ENCODE measurements at regions not wholly inside any gene's neighbourhood (a gene's known extent, or its start where the extent isn't known, plus 50 kb on each side); places are given as distances from the start of the nearest gene placed in this dataset.
"Not testable (repeated sequence)": the region's sequence is repeated elsewhere in the genome, so short reads cannot be mapped to it uniquely, and the experiment has no call there.

DNA sequence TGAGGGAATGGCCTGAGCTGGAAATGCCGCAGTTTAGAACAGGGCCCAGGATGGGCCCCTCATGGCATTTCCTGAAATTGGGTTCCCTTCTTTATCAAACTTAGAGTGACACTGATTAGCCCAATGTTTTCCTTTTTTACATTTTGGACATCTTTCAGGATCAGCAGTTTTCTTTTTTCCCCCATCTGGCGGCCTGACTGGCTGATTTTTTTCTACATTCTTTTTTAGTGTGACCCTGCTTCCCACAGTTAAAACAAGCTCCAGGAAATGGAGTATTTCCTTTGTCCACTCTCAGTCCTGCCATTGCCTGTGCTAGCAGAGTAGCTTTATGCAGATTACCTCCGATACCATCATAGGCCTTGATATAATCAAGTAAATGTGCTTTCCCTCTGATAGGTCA is 185.8 kb upstream of the IGF1 start:
- DNase-seq (ENCODE audit: low spot score) = not testable (repeated sequence)

DNA sequence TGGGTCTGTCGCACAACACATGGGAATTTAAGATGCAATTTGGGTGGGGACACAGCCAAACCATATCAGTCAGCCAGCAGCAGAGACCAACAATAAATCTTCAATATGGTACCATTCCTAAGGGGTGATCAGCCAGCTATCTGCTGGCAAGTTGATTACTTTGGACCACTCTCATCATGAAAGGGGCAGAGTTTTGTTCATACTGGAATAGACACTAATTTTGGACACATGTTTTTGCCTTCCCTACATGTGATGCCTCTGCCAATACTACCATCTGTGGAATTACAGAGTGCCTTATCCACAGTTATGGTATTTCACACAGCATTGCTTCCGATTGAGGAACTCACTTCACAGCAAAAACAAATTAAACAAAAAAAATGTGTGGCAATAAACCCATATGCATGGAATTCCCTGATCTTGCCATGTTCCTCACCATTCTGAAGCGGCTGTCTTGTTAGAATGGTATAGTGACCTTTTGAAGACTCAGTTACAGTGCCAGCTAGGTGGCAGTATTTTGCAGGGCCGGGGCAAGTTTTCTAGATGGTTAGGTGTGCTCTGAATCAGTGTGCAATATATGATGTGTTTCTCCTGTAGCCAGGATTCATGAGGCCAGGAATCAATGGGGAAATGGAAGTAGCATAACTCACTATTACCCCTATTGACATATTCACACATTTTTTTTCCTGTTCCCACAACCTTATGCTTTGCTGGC is 179.0 kb upstream of the IGF1 start:
- no peak for DNase-seq (ENCODE audit: low spot score)

DNA sequence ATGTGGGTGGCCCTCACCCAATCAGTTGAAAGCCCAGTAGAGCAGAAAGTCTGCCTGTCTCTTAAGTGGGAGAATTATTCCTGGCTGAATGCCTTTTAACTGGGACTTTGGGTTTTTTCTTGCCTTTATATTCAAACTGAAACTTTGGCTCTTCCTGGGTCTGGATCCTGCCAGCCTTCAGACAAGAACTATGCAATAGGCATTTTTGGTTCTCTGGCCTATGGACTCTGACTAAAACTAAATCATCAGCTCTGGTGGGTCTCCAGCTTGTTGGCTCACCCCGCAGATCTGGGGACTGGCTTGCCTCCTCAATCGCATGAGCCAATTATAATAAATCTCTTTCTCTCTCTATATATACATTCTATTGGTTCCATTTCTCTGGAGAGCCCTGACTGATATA is 173.0 kb upstream of the IGF1 start:
- DNase-seq (ENCODE audit: low spot score) = no peak

DNA sequence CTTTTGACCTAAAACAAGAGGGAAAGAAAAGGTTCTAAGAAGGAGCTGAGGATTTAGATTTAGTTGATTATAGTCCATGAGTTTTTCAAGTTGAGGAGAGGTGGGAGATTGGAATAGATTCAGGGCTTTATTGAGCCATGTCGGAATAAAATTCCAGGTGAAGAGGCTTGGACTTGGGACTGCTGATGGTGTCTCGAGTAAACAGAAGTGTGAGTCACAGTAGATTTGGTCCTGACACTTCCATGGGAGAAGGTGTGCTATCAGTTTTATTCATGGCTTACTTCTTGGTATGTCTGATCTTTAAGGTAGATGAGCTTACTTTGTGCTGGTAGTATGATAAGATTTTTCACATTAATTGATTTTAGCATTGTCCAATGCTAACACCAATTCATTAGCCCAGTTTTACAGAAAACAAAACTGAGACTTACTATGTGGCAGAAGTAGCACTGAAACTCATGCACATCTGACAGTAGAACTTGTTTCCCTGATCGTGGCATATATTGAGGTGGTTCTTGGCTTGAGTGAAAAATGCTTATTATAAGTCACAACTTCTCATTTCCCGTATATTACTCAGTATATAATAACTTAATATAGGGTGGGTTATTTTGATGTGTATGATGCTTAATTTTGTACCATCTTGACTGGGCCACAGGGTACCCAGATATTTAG is 172.4 kb upstream of the IGF1 start:
- no peak for DNase-seq (ENCODE audit: low spot score)

DNA sequence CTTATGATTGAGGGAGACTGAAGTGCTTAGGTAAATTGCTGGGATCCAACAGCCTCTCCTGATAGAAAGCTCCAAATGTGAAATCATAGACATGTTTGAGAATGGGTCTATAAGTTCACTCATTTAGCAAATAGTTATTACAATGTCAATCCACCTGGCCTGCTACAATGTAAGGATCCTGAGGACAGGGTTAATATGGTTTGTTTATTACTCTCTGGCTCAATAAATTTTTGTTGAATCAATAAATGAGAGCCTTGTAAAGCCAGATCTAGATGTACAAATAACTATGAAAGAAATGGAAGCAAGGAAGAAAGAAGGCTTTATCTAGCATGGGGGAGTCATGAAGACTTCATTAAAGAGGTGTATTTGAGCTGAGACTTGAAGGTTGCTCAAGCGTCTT is 165.6 kb upstream of the IGF1 start:
- DNase-seq (ENCODE audit: low spot score) = no peak

DNA sequence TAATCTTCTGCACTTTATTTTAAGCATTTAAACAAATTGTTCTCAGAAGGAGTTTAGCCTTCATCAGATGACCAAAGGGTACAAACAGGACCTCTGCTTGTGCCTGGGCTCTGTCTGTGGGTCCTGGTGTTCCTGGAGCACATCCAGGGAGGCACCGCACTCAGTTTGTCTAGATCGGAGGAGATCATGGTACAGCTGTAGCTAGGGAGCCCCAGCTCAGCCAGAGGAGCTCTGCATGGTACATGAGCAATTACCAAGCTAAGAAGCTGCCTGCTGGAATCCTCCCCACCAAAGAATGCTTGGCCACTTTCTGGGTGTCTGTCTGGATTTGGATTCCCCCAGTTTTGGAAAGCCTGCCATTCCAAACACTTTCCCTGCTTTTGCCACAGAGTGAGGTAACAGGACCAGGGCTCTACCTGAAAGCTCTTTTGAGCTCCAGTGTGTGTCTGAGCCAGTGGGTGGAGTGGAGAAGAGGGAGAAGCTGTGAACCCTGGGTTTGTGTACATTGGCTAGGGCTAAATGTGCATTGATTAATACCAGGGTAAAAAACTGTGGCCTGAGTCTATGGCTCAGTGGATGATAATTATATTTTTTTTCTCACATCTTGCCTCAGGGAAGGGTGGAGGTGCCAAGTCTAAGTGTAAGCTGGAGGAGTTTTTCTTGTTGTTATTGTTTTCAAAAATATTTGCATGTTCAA is 163.7 kb upstream of the IGF1 start:
- no peak for DNase-seq (ENCODE audit: low spot score)

DNA sequence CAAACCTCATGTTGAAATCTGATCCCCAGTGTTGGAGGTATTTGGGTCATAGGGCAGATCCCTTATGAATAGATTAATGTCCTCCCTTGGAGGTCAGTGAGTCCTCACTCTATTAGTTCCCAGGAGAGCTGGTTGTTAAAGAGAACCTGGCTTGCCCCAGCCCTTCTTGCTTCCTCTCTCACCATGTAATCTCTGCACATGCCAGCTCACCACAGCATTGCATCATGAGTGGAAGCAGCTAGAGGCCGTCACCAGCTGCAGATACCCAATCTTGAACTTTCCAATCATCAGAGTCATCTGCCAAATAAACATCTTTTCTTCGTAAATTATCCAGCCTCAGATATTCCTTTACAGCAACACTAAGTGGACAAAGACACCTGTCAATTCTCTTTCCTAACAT is 161.8 kb upstream of the IGF1 start:
- DNase-seq (ENCODE audit: low spot score) = no peak

DNA sequence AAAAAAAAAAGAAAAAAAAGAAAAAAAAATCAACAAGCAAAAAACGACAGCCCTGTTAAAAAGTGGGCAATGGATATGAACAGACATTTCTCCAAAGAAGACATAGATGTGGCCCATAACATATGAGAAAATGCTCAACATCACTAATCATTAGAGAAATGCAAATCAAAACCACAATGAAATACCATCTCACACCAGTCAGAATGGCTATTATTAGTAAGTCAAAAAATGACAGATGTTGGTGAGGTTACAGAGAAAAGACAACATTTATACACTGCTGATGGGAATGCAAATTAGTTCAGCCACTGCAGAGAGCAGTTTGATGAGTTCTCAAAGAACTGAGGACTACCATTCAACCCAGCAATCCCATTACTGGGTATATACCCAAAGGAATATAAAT is 160.3 kb upstream of the IGF1 start:
- DNase-seq (ENCODE audit: low spot score) = not testable (repeated sequence)

DNA sequence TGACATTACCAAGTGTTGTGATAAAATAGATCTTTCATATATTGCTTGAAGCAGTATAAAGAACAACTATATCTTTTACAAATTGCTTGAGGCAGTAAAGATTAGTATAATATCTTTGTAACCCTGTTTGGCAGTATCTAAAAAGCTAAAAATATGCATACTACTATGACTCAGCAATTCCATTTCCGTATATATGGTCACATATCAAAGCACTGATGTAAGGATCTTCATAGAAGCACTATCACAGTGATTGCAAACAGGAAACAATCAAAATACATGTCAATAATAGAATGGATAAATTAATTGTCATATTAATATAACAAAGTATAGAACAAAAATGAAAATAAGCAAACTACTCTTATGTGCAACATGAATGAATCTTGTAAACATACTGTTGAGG is 158.4 kb upstream of the IGF1 start:
- DNase-seq (ENCODE audit: low spot score) = no peak

DNA sequence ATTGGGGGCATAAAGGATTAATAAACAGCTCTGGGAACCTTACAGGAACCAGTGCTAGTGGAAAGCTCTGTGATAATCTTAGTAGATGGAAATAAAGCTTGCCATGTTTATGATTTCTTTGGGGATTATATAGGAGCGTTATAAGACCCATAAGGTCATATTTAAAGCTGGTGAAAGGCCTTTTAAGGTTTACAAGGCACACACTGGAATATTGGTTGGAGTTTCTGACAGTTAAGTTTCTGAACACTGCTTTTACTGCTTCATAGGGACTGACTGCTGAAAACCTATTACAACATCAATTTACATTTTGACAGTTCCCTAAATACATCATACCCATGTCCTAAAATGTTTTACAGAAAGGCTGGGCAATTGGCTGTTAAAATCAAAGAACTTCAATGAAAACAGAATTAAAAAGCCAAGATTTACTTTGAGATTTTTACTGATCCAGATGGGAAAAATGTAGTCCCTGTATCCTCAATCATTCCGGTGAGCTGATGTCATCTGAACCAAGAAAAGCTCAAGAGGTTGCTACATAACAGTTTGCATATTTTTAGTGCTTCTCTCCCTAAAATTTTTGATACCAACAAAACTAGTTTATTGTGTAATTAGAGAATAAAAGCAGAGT is 153.7 kb upstream of the IGF1 start:
- DNase-seq (ENCODE audit: low spot score) = no peak

DNA sequence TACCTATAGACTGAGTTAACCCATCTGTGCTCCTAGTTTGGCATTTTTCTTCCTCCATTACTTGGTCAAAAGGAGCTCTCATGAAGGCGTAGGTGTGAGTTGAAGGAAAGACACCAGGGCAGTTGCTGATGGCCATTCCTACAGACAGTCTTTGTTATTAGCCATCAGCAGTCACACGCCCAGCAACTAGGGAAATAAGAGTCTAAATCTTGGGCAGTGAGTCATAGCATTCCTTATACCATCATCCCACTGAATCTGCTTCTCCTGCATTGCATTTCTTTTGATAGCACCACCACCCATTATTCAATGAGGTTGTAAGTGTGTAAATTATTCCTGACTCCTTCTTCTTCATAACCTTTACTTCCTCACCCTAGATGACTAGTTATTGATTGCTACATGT is 150.9 kb upstream of the IGF1 start:
- DNase-seq (ENCODE audit: low spot score) = no peak

DNA sequence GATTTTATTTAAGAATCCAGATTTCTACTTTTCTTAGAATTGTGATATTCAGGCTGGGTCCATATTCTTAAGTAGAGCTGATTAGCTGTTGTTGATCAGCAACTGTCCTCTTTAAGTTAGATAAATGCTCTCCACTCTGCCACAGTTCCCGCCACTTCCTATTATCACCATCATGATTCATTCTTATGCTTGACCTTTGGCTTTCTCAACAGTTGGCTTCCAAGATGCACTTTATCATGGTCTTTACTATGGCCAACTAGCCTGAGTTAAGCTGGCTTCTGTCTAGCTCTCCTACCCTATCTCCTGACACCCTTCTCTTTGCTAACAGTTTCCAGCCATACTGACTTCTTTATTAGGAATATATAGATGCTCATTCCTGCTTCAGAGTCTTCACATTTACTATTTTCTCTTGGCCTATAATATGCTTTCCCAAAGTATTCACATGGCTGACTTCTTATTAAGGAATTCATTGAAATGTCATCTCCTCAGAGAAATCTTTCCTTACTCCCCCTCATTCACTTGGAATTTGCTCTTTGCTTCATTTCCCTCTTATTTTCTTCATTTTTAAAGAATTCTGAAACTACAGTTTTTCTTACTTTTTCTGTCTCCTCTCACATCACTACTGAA is 149.0 kb upstream of the IGF1 start:
- no peak for DNase-seq (ENCODE audit: low spot score)

DNA sequence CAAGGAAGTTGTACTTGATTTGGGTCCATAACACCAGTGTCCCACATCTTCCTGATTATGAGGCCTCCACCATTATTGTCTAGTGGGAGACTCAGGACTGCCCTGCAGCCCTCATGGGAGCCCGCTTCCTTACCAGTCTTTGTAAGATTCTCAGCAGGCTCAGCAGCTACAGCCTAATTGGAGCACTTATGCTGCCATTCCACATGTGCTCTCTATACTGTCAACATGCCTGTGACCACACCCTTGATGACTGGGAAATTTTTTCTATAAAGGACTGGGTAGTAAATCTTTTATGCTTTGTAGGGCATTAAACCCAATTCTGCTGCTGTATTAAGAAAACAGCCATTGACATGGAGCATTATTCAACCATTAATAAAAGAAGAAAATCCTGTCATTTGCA is 145.5 kb upstream of the IGF1 start:
- DNase-seq (ENCODE audit: low spot score) = no peak

DNA sequence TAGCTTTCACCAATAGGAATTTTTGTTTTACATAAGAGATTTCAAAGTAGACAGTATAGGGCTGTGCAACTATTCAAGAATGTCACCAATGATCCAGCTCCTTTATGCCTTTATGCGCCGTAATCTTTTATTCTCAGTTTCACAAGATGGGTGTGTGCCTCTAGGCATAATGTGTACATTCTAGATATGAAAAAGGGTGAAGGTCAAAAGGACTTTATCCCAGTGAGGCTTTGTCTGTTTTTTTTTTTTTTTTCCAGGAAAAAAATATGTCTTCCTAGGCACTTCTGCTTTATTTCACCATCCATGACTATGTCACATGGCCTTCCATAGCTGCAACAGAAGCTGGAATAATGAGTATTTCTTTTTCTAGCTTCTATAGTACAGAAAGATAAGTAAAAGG is 142.3 kb upstream of the IGF1 start:
- DNase-seq (ENCODE audit: low spot score) = no peak

DNA sequence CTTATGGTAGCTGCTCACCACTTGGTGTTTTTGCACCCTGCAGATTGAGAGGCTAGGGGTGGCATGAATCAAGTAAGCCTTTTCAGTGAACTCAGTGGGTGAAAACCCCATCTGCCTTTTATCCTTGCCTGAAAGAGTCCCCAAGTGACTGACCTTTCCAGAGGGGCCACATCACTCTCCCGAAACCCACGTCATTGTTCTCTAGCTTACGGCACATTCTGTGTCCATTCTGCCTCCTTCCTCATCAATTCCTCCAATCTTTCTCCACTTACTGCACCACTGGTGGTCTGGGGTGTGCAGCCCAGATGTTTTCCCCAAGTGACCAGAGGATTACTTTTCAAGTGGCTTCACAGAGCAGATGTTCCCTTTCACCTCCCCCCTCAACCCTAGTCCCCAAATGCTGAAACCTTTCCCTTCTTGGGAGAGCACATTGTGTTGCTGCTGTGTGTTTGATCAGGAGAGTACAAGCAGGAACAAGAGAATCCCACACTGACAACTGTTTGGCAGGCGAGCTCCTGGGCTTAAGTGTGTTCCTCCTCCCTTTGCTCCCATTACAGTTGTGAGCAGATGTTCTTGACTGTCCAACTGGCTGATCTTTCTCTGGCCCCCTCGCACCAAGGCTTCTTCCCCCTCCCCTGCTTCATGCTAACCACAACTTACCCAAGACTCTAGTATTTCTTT is 138.0 kb upstream of the IGF1 start:
- no peak for DNase-seq (ENCODE audit: low spot score)

DNA sequence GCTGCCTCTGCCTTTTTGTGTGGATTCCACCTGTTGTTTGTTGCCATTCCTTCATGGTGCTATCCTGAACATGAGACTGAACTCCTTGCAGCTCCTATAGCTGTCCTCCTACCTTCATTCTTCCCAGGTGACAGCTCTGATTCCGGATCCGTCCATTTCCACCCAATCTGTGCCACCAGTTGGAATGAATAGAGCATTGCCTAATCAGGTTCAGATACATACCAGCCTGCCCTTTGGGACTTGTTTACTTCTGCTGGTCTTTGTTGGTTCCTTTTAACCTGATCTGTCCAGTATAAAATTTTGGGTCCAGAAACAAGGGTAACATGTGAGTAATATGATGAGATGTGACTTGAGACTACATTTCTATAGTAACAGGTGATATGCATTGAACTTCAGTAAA is 136.3 kb upstream of the IGF1 start:
- DNase-seq (ENCODE audit: low spot score) = no peak

DNA sequence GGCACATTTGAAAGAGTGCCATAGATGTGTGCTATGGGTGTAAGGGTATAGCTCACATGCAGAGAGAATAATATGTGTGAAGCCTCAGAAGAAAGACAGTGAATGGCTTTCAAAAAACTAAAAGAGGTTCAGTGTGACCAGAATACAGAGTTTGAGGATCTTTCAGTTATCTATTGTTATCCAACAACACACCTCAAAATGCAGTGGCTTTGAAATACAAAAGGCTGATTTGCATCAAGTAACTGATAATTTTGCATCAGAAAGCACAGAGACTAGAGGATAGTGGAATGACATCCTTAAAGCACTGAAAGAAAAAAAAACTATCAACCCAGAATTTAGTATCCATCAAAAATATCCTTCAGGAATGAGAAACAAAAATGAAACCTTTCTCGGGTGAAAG is 131.6 kb upstream of the IGF1 start:
- no peak for DNase-seq (ENCODE audit: low spot score)

DNA sequence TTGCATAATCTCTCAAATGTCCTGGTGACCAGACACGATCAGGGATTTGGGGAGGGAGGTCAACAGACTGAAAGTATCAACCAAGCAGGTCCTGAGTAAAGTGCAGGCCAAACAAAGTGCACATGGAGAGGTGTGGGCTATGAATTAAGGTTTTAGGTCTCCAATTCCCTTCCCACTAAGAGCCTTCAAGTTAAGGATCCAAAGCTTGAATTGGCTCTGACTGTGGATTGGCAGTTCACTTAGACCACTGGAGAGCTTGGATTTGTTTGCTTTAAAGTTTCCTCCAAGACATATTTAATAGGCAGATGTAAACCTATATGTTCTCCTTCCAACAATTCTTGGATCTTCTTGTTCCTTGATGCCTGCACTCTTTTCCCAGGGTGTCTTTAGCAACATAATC is 129.6 kb upstream of the IGF1 start:
- no peak for DNase-seq (ENCODE audit: low spot score)

DNA sequence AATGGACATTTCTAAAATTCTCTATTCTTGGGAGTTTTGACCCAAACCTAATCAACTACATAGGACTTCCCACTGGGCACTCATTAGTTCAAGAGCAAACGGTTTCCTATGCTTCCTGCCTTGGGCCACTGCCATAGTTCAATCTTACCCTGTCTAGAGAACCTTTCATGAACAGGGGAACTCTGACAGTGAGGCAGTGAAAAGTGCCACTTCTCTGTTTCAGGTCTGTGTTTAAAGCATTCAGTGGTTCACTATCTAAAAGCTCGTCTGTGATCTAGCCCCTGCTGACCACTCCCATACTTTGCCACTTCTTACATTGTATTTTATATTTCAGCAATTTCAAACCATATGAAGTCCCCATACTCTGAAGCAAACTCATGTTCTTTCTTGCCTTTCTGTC is 122.7 kb upstream of the IGF1 start:
- no peak for DNase-seq (ENCODE audit: low spot score)

DNA sequence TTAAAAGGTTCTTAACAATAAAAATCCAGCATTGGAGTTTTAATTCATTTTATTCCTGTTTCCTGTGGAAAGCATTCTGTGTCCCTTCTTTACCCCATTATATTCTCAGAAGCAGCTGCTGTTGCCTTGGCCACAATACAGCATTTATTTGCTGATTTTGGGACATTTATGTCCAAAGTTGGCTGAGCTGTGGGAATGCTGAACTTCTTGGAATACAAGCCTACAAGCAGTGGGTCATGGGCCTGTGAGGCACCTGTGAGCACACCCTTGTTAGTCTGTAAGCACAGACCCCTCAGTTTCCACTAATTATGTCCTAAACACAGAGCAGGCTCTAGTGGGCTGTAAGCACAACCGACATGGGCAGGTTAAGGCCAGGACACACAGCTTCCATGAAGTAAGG is 122.2 kb upstream of the IGF1 start:
- DNase-seq (ENCODE audit: low spot score) = no peak

DNA sequence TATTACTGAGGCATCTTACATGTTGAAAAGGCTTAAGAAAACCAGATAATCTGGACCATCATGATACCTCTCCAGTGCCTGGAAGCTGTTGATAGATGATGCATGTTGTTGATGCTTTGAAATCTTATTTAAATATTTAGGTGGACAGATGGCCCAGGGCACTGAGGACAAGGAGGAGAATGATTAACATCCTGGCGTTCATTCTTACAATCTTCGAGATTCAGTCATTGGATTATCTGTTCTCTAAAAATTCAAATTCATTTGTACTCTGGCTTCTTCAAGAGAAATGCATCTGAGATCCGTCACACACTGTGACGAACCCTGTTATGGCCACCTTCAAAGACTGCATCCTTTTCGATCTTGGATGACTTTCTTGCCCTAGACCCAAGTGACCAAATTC is 121.3 kb upstream of the IGF1 start:
- DNase-seq (ENCODE audit: low spot score) = no peak

DNA sequence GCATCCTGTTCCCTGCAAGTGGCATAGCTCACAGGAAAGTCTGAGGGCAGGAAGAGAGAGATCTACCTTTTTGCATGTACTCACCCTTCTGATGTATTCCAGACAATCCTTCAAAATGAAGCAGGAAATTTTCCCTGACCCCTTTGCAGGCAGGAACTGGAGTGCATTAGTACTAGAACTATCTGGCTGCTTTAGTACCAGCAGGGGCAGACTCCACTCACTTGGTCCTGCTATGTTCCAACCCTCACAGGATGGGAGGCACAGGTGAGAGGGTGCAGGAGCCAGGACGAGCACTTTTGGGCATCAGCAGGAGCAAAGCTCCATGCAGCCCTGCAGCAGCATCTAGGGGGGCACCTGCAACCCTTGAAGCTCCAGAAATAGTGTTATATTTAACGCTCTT is 116.3 kb upstream of the IGF1 start:
- DNase-seq (ENCODE audit: low spot score) = no peak
